H1 (cell line): ENCODE measurements at regions not wholly inside any gene's neighbourhood (a gene's known extent, or its start where the extent isn't known, plus 50 kb on each side); places are given as distances from the start of the nearest gene placed in this dataset.

Experiments
- CTCF ChIA-PET: fragments of 300-600 bp; sonication (Branson Sonifier 250); formaldehyde crosslinking; loops from one replicate; lab custom pipeline; 2021; ENCODE audit not compliant: partially characterized antibody; lab: Charles Lee
- POLR2A ChIA-PET: fragments of 300-600 bp; sonication (Branson Sonifier 250); formaldehyde crosslinking; loops from one replicate; lab custom pipeline; 2021; ENCODE audit warnings: inconsistent platforms; ENCODE audit not compliant: partially characterized antibody; lab: Charles Lee
- DNase-seq, 2 experiments: peaks; one replicate each; pipeline versions ENCODE4 v3.0.0 to v3.0.0-alpha.2; 2010 to 2022; ENCODE audit warnings: low spot score in 2 of 2, low read depth in 1 of 2, mixed read lengths in 1 of 2
- FAIRE-seq: peaks from 2 replicates; lab custom pipeline; 2011; peaks lifted over from hg19 to GRCh38; lab: Jason Lieb, UNC
- H2AFZ ChIP-seq: 2 replicates; pipeline ENCODE4 v1.8.1; 2012; ENCODE audit warnings: low read length, inconsistent platforms
- H2AK5ac ChIP-seq: 2 replicates; pipeline ENCODE4 v1.6.1; 2013; ENCODE audit warnings: low read depth, low read length
- H2BK120ac ChIP-seq: replicated peaks from 2 replicates; pipeline ENCODE3; 2013; ENCODE audit warnings: low read depth, low read length, inconsistent platforms
- H2BK12ac ChIP-seq: 2 replicates; pipeline ENCODE4 v1.6.1; 2013; ENCODE audit warnings: low read depth, low read length
- H2BK15ac ChIP-seq: 2 replicates; pipeline ENCODE4 v1.6.1; 2013; ENCODE audit warnings: low read length
- H2BK20ac ChIP-seq: 2 replicates; pipeline ENCODE4 v1.6.1; 2013; ENCODE audit warnings: low read length
- H2BK5ac ChIP-seq: 2 replicates; pipeline ENCODE4 v1.6.1; 2013; ENCODE audit warnings: low read depth, low read length
- H3K14ac ChIP-seq: 2 replicates; pipeline ENCODE4 v1.6.1; 2013; ENCODE audit warnings: inconsistent platforms; ENCODE audit not compliant: insufficient read length
- H3K18ac ChIP-seq: 2 replicates; pipeline ENCODE4 v1.6.1; 2013; ENCODE audit warnings: low read length; ENCODE audit errors: extremely low read depth
- H3K23ac ChIP-seq: 2 replicates; pipeline ENCODE4 v1.6.1; 2013; ENCODE audit warnings: inconsistent platforms; ENCODE audit not compliant: insufficient read length
- H3K23me2 ChIP-seq: 2 replicates; pipeline ENCODE4 v1.6.1; 2013; ENCODE audit warnings: low read depth, low read length
- H3K27ac ChIP-seq: 2 replicates; pipeline ENCODE4 v1.6.1; 2011; ENCODE audit warnings: low read depth, low read length, inconsistent platforms
- H3K27me3 ChIP-seq, 4 experiments: replicated peaks in 1 of 4; 1 replicate in 1 of 4; 2 replicates in 3 of 4; pipeline versions ENCODE4 v1.6.1 to v1.8.1; 2011 to 2013; ENCODE audit warnings: low read length in 3 of 4, mild to moderate bottlenecking in 3 of 4, inconsistent platforms in 2 of 4, mixed read lengths in 2 of 4, moderate library complexity in 1 of 4; ENCODE audit not compliant: control insufficient read depth in 3 of 4, insufficient read depth in 3 of 4; ENCODE audit errors: extremely low read depth in 1 of 4
- H3K36me3 ChIP-seq, 4 experiments: 2 replicates each; pipeline versions ENCODE4 v1.6.1 to v1.8.1; 2011 to 2013; ENCODE audit warnings: mild to moderate bottlenecking in 4 of 4, low read length in 3 of 4, moderate library complexity in 2 of 4, control low read depth in 1 of 4, inconsistent platforms in 1 of 4; ENCODE audit not compliant: insufficient read depth in 4 of 4, control insufficient read depth in 2 of 4
- H3K4ac ChIP-seq: replicated peaks from 2 replicates; pipeline ENCODE3; 2013; ENCODE audit warnings: low read length, low read depth, mixed read lengths, inconsistent platforms; ENCODE audit not compliant: insufficient read length
- H3K4me1 ChIP-seq, 4 experiments: replicated peaks in 1 of 4; 1 replicate in 1 of 4; 2 replicates in 3 of 4; pipeline versions ENCODE4 v1.6.1 to v1.8.1; 2011 to 2013; ENCODE audit warnings: low read length in 3 of 4, inconsistent platforms in 2 of 4, mixed read lengths in 1 of 4; ENCODE audit not compliant: insufficient read depth in 4 of 4, control insufficient read depth in 3 of 4
- H3K4me2 ChIP-seq, 2 experiments: 2 replicates each; pipeline versions ENCODE4 v1.6.1 to v1.8.1; 2011 to 2013; ENCODE audit warnings: low read depth in 2 of 2, low read length in 2 of 2, control low read depth in 1 of 2, inconsistent platforms in 1 of 2, mild to moderate bottlenecking in 1 of 2; ENCODE audit not compliant: insufficient read depth in 1 of 2
- H3K4me3 ChIP-seq, 4 experiments: fragments of 200-600, 300-600 bp in 1 of 4; sonication (generic), shearing (Covaris generic), sonication (Bioruptor Twin) in 1 of 4; 2 replicates each; pipeline versions ENCODE4 v1.5.1 to v1.8.1; 2011 to 2016; ENCODE audit warnings: low read length in 4 of 4, low read depth in 3 of 4, control low read depth in 2 of 4, inconsistent platforms in 2 of 4, mild to moderate bottlenecking in 2 of 4, mixed read lengths in 1 of 4, moderate library complexity in 1 of 4; ENCODE audit not compliant: insufficient read depth in 2 of 4; ENCODE audit errors: extremely low read depth in 1 of 4
- H3K56ac ChIP-seq: replicated peaks from 2 replicates; pipeline ENCODE3; 2013; ENCODE audit warnings: low read depth, mild to moderate bottlenecking, mixed read lengths, low read length, inconsistent platforms; ENCODE audit not compliant: insufficient read length
- H3K79me1 ChIP-seq: 2 replicates; pipeline ENCODE4 v1.6.1; 2013; ENCODE audit warnings: low read depth, low read length, control low read depth
- H3K79me2 ChIP-seq, 2 experiments: 2 replicates each; pipeline versions ENCODE4 v1.6.1 to v1.8.1; 2012 to 2013; ENCODE audit warnings: low read length in 2 of 2, mild to moderate bottlenecking in 2 of 2, inconsistent platforms in 1 of 2; ENCODE audit not compliant: insufficient read depth in 2 of 2, control insufficient read depth in 1 of 2
- H3K9ac ChIP-seq, 4 experiments: replicated peaks in 1 of 4; 1 replicate in 1 of 4; 2 replicates in 3 of 4; pipeline versions ENCODE4 v1.6.1 to v1.8.1; 2011 to 2013; ENCODE audit warnings: low read depth in 3 of 4, low read length in 3 of 4, control low read depth in 2 of 4, mild to moderate bottlenecking in 2 of 4, moderate library complexity in 2 of 4, inconsistent platforms in 1 of 4; ENCODE audit errors: extremely low read depth in 1 of 4
- H3K9me3 ChIP-seq, 2 experiments: 2 replicates each; pipeline versions ENCODE4 v1.6.1 to v1.8.1; 2012 to 2013; ENCODE audit warnings: mild to moderate bottlenecking in 2 of 2, moderate library complexity in 2 of 2, control low read depth in 1 of 2, inconsistent platforms in 1 of 2, low read depth in 1 of 2, low read length in 1 of 2, mixed read lengths in 1 of 2; ENCODE audit not compliant: insufficient read depth in 2 of 2
- H4K20me1 ChIP-seq, 2 experiments: replicated peaks in 1 of 2; 2 replicates each; pipeline versions ENCODE3 to v1.8.1; 2011 to 2013; ENCODE audit warnings: inconsistent platforms in 2 of 2, low read length in 2 of 2, mild to moderate bottlenecking in 1 of 2; ENCODE audit not compliant: insufficient read depth in 2 of 2, control insufficient read depth in 1 of 2
- H4K5ac ChIP-seq: 2 replicates; pipeline ENCODE4 v1.6.1; 2013; ENCODE audit warnings: low read length, low read depth, mixed read lengths, inconsistent platforms; ENCODE audit not compliant: insufficient read length
- H4K8ac ChIP-seq: 2 replicates; pipeline ENCODE4 v1.8.0; 2013; ENCODE audit warnings: mild to moderate bottlenecking, moderate library complexity, low read length, inconsistent platforms; ENCODE audit not compliant: insufficient read depth; ENCODE audit errors: extremely low read depth
- H4K91ac ChIP-seq: replicated peaks from 2 replicates; pipeline ENCODE3; 2013; ENCODE audit warnings: low read length, mixed read lengths, inconsistent platforms; ENCODE audit not compliant: insufficient read length
- RXRA ChIP-seq: IDR thresholded peaks from 2 replicates; pipeline ENCODE4 v1.6.1; 2011; ENCODE audit warnings: low read depth, mild to moderate bottlenecking, low read length, moderate library complexity; ENCODE audit not compliant: insufficient read depth
- SIRT6 ChIP-seq: IDR thresholded peaks from one replicate; pipeline ENCODE4 v1.7.1; 2012; ENCODE audit warnings: low read length, inconsistent platforms
- TAF1 ChIP-seq: IDR thresholded peaks from 2 replicates; pipeline ENCODE4 v1.6.1; 2011; ENCODE audit warnings: mild to moderate bottlenecking, low read depth, low read length
- WGBS, 2 experiments: shearing (Covaris generic) in 1 of 2; methylation state at CpG; one replicate each; pipeline versions ENCODE4 v1.1.6 to v1.1.7; 2013 to 2015; ENCODE audit warnings: low lambda C conversion rate in 2 of 2, mixed read lengths in 2 of 2, inconsistent platforms in 1 of 2, low coverage in 1 of 2, missing lambda C conversion rate in 1 of 2; ENCODE audit not compliant: insufficient replicate concordance in 2 of 2, insufficient coverage in 1 of 2, insufficient read length in 1 of 2; ENCODE audit errors: extremely low coverage in 1 of 2, missing lambda C conversion rate in 1 of 2; 5-methylcytosine and 5-hydroxymethylcytosine counted together

DNA sequence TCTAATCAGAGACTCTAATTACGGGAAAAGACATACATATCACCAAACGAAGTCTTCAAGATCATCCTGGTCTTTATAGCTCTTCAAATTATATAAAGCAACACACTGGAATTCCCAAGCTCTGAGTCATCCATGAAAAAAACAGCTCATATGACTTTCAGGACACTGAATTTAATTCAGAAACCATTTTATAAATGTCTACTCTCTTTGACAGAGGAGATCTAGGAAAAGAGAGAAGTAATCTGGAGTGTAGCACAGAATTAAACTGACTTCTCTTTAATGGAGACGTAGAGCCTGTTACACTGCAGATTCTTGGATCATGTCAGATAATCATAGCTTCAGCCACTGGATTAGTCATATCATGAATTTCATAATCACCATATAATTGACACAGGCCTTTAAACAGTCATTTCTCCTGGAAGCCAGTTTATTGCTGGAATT lies 86.8 kb upstream of the WSB1 start:
- Histone ChIP-seq H4K91ac (no peak overlapping the region), H3K27ac (no peak overlapping the region), H3K4ac (no peak overlapping the region), H3K36me3 (no peaks in the 10 kb centered on the region), H2BK12ac (no peak overlapping the region), H3K9ac (no peak overlapping the region), H2BK20ac (no peak overlapping the region), H3K4me3 (no peak overlapping the region), H3K79me2 (no peaks in the 10 kb centered on the region), H3K23me2 (no peaks in the 10 kb centered on the region), H3K79me1 (no peaks in the 10 kb centered on the region), H2BK15ac (no peak overlapping the region), H4K20me1 (no peaks in the 10 kb centered on the region), H3K14ac (no peak overlapping the region), H2BK120ac (no peak overlapping the region), H3K9me3 (peaks cover 19 to 38% of the 10 kb centered on the region in 2 experiments), H3K56ac (no peak overlapping the region), H2AK5ac (no peak overlapping the region), H3K23ac (no peak overlapping the region), H3K27me3 (no peaks in the 10 kb centered on the region), H2BK5ac (no peak overlapping the region), H4K5ac (no peak overlapping the region), H3K4me1 (no peaks in the 10 kb centered on the region), H2AFZ (no peak overlapping the region), H3K18ac (no peak overlapping the region), H4K8ac (no peak overlapping the region), H3K4me2 (no peak overlapping the region)
- ChIA-PET POLR2A (no interaction called here), CTCF (interaction anchor here (1.3 to 2.2 kb wide), 2 partner anchors 10 to 30 kb away, joined by 3 to 8 read pairs; no protein-coding TSS in a partner anchor)
- DNase-seq (no peak), FAIRE-seq (no peak)
- 66% methylated on average over 3 of the region's 3 CpGs; no CpG with 5 or more reads in 1 of the 2 experiments for WGBS, 2 experiments
- TF ChIP-seq RXRA, result no peak
- TF ChIP-seq TAF1, result no peak
- no peak for TF ChIP-seq SIRT6
